ENCODE measurements at regions not wholly inside any gene's neighbourhood (a gene's known extent, or its start where the extent isn't known, plus 50 kb on each side); places are given as distances from the start of the nearest gene placed in this dataset.
"Not testable (repeated sequence)": the region's sequence is repeated elsewhere in the genome, so short reads cannot be mapped to it uniquely, and the experiment has no call there.

DNA sequence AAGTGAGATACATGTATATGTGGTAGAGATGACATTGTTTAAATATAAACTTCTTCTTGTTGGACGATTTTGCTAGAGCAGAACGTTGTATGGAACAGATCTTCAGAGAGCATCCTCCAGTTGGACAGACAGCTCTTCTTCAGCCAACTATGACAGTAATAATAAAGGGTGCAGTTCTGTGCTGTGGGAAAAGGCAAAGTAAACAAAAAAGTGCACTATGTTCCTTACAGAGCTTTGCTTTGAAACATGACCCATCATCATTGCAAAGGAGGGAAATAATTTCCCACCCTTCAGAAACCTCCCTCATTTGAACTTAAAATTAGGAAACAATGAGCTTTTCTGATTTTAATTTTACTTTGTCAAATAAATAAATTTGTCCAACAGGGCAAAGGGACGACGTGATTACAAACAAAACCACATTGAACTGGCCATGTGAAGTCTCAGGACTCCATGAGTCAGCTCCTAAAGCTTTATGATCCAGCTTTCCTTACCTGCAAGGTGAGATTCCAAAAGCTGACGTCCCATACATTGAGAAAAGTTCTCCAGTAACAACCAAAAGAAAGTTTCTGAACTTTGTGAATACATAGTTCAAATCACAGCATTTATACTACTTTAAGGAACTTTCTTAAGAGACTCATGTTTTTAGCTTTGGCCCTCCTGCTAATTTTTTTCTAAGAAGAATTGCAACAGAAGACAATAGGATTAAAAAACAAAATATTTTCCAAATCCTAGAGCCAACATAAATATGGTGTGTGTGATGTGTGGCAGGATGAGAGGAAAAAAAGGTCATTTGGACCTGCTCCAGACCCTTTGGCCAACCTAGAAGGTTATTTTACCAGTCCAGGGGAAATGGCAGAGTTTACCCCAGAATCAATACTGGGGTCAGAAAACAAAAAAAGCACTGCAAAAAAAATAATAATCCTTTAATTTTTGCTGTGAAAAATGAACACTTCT lies 565.4 kb upstream of the NRP1 start:
- no peak for DNase-seq (ENCODE audit: low read depth in 3 of 3)

DNA sequence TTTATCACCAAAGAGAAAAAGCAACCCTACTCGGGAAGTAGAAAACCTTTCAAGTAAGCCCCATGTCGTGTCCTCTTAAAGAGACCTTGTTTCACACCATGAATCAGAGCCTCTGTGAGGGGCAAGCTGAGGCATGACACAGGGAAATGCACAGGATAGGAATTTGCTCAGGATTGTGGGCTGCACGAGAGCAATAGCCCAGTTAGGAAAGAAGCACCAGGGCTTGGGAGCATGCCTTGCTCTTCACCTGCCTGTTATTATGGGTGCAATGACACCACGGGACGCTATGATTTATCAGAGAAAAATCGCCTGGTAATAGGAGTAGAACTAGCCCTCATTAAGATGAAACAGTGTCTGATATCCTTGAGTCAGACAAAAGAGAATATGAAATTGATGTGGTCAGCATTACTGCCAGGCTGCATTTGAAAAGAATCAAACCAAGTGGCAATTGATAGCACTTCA lies 562.9 kb upstream of the NRP1 start:
- no peak for DNase-seq (ENCODE audit: low read depth in 3 of 3)

DNA sequence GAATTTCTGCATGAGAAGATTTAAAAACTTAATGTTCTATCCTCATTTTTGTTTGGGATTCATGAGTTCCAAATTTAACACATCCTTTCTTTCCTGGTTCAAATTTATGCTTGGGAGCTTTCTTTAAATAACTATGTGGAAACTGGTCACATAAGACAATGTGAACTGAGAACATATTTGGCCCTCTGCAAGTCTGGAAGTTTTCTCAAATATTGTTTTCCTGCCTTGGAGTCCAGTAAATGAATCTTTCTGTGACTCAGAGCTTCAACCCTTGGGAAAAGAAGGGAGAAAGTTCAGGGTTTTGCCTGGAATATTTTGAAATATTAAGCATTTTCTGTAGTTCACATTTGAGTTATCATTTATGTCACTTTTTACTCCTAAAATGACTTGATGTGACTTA lies 559.0 kb upstream of the NRP1 start:
- no peak for DNase-seq (ENCODE audit: low read depth in 3 of 3)

DNA sequence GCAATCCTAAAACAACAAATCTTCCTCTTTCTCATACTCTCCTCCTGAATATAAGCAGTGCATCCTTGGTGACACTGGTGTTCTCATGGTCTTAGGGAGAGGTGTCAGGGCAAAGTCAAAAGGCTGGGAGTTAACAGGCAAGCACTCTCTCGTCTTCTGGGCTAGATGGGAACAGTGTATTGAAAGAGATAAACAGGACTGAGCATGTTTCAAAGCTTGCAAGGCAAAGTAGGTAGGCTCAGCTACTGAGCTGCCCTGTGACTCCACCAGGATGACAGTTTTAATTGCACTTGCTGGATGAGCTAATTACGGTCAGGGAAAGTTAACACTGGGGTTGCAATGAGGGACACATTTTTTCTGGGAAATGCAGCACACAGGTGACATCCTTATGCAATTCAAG lies 554.9 kb upstream of the NRP1 start:
- DNase-seq (ENCODE audit: low read depth in 3 of 3) = no peak

DNA sequence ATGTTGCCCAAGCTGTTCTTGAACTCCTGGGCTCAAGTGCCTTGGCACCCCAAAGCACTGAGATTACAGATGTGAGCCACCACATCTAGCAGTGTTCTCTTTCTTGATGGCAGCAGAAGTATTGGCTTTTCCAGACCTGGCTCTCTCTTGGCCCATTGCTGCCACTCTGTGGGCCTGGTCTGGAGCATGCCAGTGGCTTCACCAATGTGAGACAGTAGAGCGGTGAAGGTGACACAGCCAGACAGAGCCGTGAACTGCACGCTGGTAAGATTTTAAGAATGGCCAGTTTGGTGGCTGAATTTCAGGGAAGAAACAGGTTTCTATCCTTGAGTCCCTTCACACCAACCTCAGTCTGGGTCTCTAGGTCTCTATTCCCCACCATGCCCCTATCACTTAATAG lies 552.7 kb upstream of the NRP1 start:
- no peak for DNase-seq (ENCODE audit: low read depth in 3 of 3)

DNA sequence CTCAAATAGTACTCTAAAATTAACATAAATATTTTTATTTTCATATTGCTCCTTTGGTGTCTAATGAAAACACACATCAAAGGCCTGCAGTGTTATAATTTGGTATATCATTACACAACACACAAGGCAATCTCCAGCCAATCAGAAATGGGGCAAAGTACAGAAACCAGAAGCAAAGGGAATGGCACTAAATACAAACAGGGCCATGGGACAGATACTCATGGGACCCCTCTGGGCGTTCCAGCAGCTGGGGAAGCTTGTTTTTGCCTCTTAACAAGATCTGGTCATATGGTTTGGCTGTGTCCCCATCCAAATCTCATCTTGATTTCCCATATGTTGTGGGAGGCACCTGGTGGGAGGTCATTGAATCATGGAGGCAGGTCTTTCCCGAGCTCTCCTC lies 551.8 kb upstream of the NRP1 start:
- DNase-seq (ENCODE audit: low read depth in 3 of 3) = no peak

DNA sequence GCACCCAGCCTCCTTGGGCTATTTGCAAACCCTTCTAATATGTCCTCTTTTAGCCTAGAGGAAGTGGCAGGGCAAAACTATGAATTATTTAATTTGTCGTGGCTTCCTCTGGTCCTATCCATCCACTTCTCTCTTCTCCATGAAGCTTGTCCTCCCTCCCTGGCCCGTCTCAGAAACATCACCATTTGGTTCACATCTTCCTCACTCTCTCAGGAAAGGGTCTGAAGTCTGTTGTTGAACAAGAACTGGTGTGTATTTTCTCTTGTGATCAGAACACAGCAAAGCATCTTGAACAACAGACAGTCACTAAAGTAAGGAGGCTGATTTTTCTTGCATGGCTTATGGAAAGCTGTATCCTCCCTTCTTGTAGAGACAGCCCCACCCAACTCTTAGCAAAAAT lies 550.1 kb upstream of the NRP1 start:
- no peak for DNase-seq (ENCODE audit: low read depth in 3 of 3)

DNA sequence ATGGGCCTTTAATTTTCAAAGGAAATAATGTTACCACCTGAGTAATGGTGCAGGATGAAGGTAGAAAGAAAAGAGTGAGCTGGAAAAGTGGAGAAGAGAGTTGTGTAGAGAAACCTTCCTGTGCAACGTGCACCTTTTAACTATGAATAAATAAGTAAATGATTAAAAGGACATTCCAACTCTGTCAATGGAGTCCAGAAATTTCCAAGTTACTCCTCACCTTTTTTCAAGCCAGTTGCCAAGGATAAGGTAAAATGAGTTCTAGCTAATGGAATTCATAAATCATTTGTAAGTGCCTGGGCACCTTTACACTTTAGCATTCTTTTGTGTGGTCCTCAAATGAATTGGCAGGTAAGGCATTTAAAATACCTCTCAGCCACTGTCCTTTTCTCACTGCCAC lies 549.4 kb upstream of the NRP1 start:
- DNase-seq (ENCODE audit: low read depth in 3 of 3) = no peak

DNA sequence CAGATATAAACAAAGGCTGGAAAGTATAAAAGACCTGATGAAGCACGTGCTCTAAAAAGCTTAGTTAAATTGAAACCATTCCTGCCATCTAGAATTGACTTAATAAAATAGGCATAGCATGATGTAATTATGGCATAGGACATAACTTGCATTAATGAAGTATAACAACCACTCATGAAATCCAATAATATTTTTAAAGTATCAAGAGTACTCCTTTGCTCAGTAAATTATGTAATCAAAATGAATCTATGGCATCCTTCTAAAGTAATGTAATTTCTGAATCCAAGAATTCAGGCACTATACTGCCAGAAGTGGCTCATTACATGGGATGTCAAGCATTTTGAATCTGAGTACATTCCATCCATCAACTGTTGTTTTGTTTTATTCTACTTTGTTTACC lies 548.5 kb upstream of the NRP1 start:
- no peak for DNase-seq (ENCODE audit: low read depth in 3 of 3)

DNA sequence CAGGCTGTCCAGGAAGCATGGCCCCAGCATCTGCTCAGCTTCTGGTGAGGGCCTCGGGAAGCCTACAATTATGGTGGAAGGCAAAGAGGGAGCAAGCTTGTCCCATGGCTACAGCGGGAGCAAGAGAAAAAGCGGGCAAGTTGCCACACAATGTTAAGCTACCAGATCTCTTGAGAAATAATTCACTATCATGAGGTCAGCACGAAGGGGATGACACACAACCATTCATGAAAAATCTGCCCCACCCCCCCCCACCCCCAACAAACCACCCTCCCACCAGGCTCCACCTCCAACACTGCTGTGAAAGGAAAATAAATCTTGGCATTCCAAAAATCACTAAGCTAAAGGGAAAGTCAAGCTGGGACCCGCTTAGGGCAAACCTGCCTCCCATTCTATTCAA lies 545.8 kb upstream of the NRP1 start:
- DNase-seq (ENCODE audit: low read depth in 3 of 3) = no peak

DNA sequence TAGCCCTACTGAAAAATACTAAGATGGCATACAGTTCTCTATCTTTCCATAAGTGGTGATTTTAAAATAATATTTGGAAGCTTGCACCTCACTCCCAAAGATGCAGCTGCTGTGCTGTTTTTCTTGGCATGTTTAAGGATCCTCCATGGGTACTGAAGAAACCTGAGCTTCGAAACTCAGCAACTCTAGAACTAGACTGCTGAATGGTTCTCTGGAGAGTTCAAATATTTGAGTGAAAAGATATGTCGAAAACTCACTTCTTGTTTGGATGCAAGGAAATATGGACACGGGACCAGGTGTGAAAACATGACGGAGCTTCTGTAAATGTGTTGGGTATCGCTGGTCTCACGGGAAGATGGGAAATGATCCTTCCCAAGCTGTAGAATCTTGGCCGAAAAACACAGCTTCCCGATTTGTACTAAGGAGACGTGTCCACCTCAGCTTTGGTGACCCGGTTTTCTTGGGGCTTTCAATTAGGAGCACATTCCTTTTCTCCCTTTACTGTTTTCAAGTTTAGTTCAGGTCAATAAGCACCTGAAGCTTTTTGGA lies 543.8 kb upstream of the NRP1 start:
- no peak for DNase-seq (ENCODE audit: low read depth in 3 of 3)

DNA sequence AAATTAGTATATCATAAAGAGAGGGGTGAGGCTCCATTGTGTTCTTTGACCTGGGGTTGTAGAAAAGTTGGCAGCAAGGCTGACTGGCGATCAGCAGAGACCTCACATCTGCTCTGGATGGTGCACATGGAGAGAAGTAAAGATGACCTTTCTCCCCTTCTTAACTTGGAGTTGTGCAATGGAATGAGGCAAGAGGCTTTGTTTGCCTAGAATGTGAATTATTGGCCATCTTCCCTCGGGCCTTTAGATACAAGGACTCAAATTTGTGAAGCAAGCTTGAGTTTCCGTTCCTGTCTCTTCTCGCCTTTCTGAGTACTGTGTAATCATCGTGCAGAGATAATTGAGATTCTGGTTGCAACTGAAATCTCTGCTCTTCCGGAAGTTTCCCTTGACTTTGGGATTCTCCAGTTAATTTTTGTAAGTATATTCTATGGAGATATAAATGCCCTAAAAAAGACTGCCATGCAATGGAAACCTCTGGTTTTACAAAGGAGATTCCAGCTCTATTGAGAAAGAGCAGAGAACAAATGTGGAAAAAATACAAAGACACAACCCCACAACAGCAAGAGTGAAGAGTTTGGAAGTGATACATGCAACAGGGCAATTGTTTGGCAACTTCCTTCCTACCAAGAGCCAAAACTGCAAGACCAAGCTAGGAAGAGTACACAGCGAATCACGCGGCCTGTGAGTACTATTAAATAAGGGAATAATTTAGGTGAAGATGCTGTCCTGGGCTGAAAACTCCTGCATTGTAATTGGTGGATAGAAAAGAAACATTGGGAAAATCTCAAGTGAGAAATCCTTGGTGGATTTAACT lies 542.3 kb upstream of the NRP1 start:
- DNase-seq (ENCODE audit: low read depth in 3 of 3) = no peak

DNA sequence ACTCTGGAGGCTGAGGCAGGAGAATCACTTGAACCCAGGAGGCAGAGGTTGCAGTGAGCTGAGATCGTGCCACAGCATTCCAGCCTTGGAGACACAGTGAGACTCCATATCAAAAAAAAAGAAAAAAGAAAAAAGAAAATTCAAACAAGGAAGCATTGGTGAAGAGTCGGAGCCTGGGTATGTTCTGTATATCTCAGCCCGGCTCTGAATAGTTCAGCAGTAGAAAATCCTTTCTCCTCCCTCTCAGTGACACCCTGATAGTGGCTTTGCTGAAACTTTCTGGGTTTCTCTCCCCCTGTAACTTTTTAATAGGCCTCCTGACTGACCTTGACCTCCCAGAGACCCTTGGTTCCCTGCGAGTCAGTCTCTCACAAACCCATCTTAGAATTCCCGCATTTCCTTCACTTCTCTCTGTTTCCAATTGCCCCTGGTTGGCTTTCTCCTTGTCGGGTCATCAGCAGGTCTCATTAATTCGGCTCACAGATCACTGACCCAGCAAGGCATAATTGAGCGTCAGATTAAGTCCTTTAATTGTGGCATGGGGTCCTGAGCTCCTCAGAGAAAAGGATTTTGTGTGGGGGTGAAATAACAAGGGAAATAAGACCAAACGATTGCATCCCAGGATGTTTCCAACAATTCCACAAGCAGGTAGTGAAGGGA lies 541.6 kb upstream of the NRP1 start:
- no peak for DNase-seq (ENCODE audit: low read depth in 3 of 3)

DNA sequence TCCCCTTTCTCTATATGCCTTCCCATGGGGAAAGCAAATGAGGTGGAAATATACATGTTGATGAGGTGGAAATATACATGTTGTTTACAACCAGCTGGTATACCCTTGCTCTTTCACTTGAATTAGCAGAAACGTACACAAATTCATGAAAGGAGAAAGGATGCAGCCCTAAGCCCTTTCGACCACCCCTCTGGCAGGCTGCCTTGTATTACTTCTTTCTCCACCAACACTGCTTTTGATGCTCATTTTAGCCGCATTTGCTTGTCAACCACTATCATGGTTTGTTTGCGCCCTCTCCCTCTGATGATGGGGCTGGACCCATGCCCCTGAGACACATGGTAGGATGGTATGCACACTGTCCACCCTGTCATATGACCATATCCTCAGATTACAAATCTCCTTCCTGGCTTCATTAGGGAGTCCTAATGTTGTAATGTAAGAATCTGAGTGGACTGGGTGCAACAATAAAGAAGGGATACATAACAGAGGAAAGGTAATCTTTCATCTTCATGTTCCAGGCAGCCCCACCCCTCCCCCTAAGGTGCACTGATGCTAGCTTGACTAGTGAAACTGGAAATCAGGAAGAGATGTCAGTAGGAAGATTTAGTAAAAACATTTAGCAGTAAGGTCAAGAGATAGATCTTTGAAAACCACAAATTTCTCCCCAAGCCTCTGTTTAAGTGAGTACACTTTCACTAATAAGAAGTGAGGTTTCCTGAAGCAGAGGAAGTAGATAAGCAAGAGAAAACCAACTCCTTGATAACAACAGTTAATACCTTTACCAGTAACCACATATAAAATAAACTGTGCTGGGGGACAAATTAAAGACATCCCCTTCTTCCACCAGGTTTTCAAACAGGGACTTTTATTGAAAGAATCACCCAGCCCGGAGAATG lies 536.8 kb upstream of the NRP1 start:
- DNase-seq (ENCODE audit: low read depth in 3 of 3) = no peak

DNA sequence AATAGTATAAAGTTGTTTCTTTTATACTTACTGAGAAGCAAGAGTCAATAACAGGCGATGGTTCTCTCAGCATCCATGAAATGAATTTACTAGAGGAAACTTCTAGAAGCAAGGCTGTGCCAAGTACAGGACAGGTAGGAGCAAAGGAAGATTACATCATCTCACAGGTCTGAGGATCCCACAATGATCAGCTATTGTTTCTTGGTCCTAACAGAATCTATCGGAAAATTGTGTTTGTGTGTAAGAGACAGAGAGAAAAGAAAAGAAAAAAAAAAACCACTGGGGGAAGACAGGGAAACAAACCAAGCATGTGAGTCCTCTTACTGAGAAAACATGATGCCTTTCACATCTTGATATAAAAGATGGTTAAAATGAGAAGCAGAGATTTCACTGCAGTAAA lies 535.0 kb upstream of the NRP1 start:
- DNase-seq (ENCODE audit: low read depth in 3 of 3) = no peak

DNA sequence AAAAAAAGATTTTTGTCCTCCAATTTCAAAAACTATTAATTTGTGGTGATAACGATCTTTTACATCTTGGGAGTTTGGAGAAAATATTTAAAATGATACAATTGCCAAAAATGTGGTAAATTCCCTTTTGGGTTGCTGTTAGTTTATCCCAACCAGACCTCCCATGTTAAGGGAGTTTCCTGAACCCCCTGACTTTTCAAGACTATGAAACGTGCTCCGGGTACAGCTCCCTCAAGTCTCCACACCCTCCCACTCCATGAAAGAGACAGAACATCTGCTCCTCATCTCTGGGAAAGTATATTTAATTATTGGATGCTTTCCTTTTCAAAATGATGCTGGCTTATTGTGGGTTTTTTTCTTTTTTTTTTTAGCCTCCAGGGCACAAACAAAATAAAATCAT lies 534.6 kb upstream of the NRP1 start:
- DNase-seq (ENCODE audit: low read depth in 3 of 3) = no peak

DNA sequence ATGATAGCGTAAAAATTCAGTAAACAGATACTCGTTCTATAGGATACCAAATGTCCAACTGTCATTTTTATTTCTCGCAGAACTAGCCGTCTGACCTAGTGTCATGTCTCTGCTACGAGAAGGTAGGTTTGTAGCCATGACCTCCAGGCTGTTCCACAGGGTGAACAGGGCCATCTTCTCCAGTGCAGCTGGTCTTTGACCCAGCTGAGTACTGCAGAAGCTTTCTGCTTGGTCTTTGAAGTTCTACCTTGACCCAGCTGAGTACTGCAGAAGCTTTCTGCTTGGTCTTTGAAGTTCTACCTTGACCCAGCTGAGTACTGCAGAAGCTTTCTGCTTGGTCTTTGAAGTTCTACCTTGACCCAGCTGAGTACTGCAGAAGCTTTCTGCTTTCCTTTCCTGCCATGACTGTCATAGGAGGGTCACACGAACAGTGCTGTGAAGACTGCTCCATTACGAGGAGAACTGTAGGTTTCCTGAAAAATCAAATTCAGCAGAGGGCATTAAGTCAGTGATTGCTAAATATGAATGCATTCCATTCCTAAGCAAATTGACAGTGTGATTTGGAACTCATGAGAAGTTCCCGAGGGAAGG lies 532.8 kb upstream of the NRP1 start:
- DNase-seq (ENCODE audit: low read depth in 3 of 3) = not testable (repeated sequence)

DNA sequence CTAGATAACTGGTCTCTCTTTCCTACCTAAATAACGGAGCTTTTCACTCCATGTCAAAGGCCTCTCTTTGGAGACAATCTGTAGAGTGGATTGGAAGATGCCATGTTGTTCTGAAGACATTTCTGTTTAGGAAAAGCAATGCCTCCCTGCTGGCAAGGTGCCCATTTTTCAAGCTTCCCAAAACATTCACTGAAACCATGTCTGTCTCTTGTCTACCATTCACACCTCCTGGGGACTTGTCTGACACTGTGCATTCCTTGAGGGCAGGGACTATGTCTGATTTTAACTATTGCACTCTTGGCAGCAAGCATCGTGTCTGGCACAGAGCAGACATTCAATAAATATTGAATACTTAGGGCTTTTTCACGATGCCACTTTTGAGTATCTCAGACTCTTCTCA lies 528.9 kb upstream of the NRP1 start:
- no peak for DNase-seq (ENCODE audit: low read depth in 3 of 3)

DNA sequence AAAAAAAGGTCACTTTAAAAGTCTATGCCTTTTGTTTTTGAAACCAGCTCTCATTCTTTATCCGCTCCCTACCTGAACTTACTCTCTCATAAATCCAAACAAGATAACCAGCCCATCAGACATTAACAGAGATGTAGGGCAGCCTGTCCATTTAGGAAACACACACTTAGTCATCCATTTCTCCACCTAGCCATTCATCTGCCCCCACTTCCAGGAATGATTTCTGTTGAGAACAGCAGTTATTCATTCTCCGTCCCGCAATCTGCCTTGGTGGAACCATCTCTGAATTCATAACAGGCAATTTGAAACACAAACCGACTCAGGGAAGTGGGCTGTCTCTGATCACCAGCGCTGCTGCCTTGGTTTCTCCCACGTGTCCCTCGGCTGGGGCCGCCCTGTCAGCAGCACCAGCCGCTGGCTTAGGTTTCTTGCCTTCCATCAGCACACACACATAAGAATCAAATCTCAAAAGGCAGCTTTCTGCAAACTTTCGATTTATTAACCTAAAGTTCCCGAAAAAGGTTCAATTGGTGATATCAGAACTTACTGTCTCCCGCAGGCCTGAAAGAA lies 528.2 kb upstream of the NRP1 start:
- DNase-seq (ENCODE audit: low read depth in 3 of 3) = no peak

DNA sequence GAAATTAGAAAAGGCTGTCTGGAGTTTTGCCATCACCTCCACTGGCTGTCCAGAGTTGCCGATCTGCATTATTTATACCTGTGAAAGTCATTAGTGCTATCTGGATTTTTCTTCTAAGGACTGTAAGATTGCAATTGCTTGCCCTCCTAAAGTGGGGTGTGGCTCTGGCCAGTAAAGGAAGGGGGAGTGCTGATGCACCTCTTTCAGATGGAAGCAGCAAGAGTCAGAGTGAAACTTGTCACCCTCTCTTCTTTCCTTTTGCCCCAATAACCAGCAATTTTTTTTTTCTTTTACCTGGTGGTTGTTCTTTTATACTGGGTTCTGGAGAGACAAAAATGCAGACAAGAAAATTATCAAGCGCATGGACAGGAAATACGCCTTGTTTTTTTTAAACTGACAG lies 527.4 kb upstream of the NRP1 start:
- DNase-seq (ENCODE audit: low read depth in 3 of 3) = no peak

Measured in stimulated activated CD4-positive, alpha-beta T cell treated with anti-CD3 and anti-CD28 coated beads, TNF-alpha, amount 100 ng/mL, for 48 hours (primary cell).